ENCODE measurements at regions not wholly inside any gene's neighbourhood (a gene's known extent, or its start where the extent isn't known, plus 50 kb on each side); places are given as distances from the start of the nearest gene placed in this dataset.

DNA sequence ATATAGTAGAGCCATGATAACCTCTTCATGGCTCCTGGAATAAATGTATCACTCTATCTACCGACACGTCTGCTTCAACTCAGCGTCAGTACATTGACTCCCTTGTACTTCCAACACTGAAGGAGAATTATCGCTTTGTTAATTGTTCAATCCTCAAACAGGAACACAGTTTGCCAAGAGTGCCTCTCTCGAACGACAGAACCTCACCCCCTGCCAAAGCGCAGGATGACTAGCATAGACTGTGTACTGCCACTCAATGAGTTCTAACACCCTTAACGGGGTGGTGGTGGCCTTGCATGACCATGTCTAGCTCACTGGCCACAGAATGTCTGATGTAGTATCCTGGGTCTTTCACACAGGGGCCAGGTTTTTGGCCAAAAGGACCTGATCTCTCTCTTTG lies 81.4 kb upstream of the HEY2 start:
- H2BK120ac ChIP-seq (ENCODE audit: insufficient read depth, low read length, poor library complexity): no peak overlapping the region
- WGBS (ENCODE audit: extremely low coverage, insufficient coverage, insufficient read length): no CpG with 5 or more reads among the region's 8 CpGs

DNA sequence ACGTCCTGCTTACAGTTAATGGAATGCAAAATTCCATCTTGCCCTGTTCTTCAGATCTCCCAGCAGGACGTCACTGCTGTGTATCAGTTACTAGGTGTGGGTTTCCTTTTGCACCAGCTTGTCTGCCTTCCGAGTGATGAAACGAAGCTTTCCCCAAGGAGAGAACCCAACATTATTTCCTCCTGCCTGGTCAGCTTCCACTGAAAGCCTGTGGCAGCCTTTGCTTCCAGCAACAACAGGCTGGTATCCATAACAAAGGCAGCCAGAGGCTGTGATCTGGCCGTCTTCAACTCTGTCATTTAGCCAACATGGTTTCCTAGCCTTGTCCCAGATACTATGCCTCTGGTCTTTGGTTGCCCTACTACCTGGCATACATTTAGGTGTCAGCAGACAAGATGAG lies 78.9 kb upstream of the HEY2 start:
- Histone ChIP-seq H2BK12ac (ENCODE audit: low read length) (no peak overlapping the region), H3K14ac (ENCODE audit: low read length) (no peak overlapping the region), H3K23ac (ENCODE audit: low read length) (no peak overlapping the region), H2BK120ac (ENCODE audit: insufficient read depth, low read length, poor library complexity) (no peak overlapping the region), H4K8ac (ENCODE audit: low read depth, low read length) (no peak overlapping the region), H2AFZ (ENCODE audit: insufficient read depth, low read length, poor library complexity) (no peak overlapping the region), H3K9ac (ENCODE audit: low read length) (no peak overlapping the region), H3K27me3 (ENCODE audit: insufficient read depth, low read length) (no peaks in the 10 kb centered on the region), H4K12ac (ENCODE audit: low read depth, low read length) (no peak overlapping the region), H3K79me2 (ENCODE audit: control insufficient read depth, insufficient read depth, low read length, poor library complexity) (no peaks in the 10 kb centered on the region), H3K4ac (ENCODE audit: low read depth, low read length) (no peak overlapping the region), H3K27ac (ENCODE audit: low read depth, low read length) (no peak overlapping the region), H4K91ac (ENCODE audit: low read depth, low read length) (no peak overlapping the region), H3K18ac (ENCODE audit: low read length) (no peak overlapping the region), H3K4me2 (ENCODE audit: low read length) (no peak overlapping the region), H3K36me3 (ENCODE audit: control insufficient read depth in 1 of 2, insufficient read depth in 2 of 2, low read length in 2 of 2) (no peaks in the 10 kb centered on the region), H2AK5ac (ENCODE audit: low read length) (no peak overlapping the region), H3K79me1 (ENCODE audit: low read length) (no peaks in the 10 kb centered on the region), H3K4me3 (ENCODE audit: low read depth, low read length) (no peak overlapping the region), H3K4me1 (ENCODE audit: control insufficient read depth in 1 of 2, insufficient read depth in 2 of 2, low read length in 2 of 2) (peaks cover 0 to 4% of the 10 kb centered on the region in 2 experiments), H3K9me3 (ENCODE audit: insufficient read depth, low read depth, low read length) (no peaks in the 10 kb centered on the region), H2BK5ac (ENCODE audit: low read depth, low read length, poor library complexity) (no peak overlapping the region)
- no peak for DNase-seq
- WGBS (ENCODE audit: extremely low coverage, insufficient coverage, insufficient read length): no CpG with 5 or more reads among the region's 5 CpGs

More for the DNA sequence above, 81.4 kb upstream of the HEY2 start:
- H3K18ac ChIP-seq (ENCODE audit: low read length): no peak overlapping the region
- no peak overlapping the region for H2AFZ ChIP-seq (ENCODE audit: insufficient read depth, low read length, poor library complexity)
- H4K12ac ChIP-seq (ENCODE audit: low read depth, low read length): no peak overlapping the region
- no peak overlapping the region for H2AK5ac ChIP-seq (ENCODE audit: low read length)
- no peaks in the 10 kb centered on the region for H3K9me3 ChIP-seq (ENCODE audit: insufficient read depth, low read depth, low read length)
- H3K27me3 ChIP-seq (ENCODE audit: insufficient read depth, low read length): no peaks in the 10 kb centered on the region
- no peak overlapping the region for H3K23ac ChIP-seq (ENCODE audit: low read length)
- H3K79me1 ChIP-seq (ENCODE audit: low read length): no peaks in the 10 kb centered on the region
- H3K4me1 ChIP-seq (ENCODE audit: control insufficient read depth in 1 of 2, insufficient read depth in 2 of 2, low read length in 2 of 2): peaks cover 0 to 4% of the 10 kb centered on the region in 2 experiments
- H3K4me3 ChIP-seq (ENCODE audit: low read depth, low read length): no peak overlapping the region
- no peaks in the 10 kb centered on the region for H3K36me3 ChIP-seq (ENCODE audit: control insufficient read depth in 1 of 2, insufficient read depth in 2 of 2, low read length in 2 of 2)
- H3K14ac ChIP-seq (ENCODE audit: low read length): no peak overlapping the region
- H2BK5ac ChIP-seq (ENCODE audit: low read depth, low read length, poor library complexity): no peak overlapping the region
- no peak overlapping the region for H3K27ac ChIP-seq (ENCODE audit: low read depth, low read length)
- H4K8ac ChIP-seq (ENCODE audit: low read depth, low read length): no peak overlapping the region
- no peak overlapping the region for H2BK12ac ChIP-seq (ENCODE audit: low read length)
- no peak for DNase-seq
- H3K79me2 ChIP-seq (ENCODE audit: control insufficient read depth, insufficient read depth, low read length, poor library complexity): peaks cover 2% of the 10 kb centered on the region
- no peak overlapping the region for H3K4ac ChIP-seq (ENCODE audit: low read depth, low read length)
- no peak overlapping the region for H3K9ac ChIP-seq (ENCODE audit: low read length)
- H3K4me2 ChIP-seq (ENCODE audit: low read length): no peak overlapping the region
- no peak overlapping the region for H4K91ac ChIP-seq (ENCODE audit: low read depth, low read length)

DNA sequence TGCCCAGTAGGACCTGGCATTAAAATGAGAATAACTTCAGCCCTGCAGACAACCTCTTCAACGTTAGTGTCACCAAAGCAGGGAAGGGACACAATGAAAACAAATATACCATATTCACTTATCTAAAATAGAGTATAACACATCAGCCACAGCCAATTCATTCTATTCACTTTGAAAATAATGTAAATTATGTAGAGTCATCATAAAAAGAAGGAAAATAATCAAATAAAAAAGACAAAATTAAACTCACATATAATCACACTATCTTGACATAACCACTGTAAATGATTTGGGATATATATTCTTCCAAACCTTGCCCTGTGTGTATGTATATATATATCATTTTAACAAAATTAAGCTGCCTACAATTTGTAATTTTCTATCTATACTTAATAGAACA lies 78.1 kb upstream of the HEY2 start:
- Histone ChIP-seq H3K9me3 (ENCODE audit: insufficient read depth, low read depth, low read length) (no peaks in the 10 kb centered on the region), H3K14ac (ENCODE audit: low read length) (no peak overlapping the region), H3K18ac (ENCODE audit: low read length) (no peak overlapping the region), H3K4me3 (ENCODE audit: low read depth, low read length) (no peak overlapping the region), H3K79me2 (ENCODE audit: control insufficient read depth, insufficient read depth, low read length, poor library complexity) (no peaks in the 10 kb centered on the region), H3K27me3 (ENCODE audit: insufficient read depth, low read length) (no peaks in the 10 kb centered on the region), H3K36me3 (ENCODE audit: control insufficient read depth in 1 of 2, insufficient read depth in 2 of 2, low read length in 2 of 2) (no peaks in the 10 kb centered on the region), H2BK5ac (ENCODE audit: low read depth, low read length, poor library complexity) (no peak overlapping the region), H4K8ac (ENCODE audit: low read depth, low read length) (no peak overlapping the region), H3K4me2 (ENCODE audit: low read length) (no peak overlapping the region), H2BK120ac (ENCODE audit: insufficient read depth, low read length, poor library complexity) (no peak overlapping the region), H3K23ac (ENCODE audit: low read length) (no peak overlapping the region), H3K4me1 (ENCODE audit: control insufficient read depth in 1 of 2, insufficient read depth in 2 of 2, low read length in 2 of 2) (peaks cover 0 to 6% of the 10 kb centered on the region in 2 experiments), H3K79me1 (ENCODE audit: low read length) (no peaks in the 10 kb centered on the region), H3K27ac (ENCODE audit: low read depth, low read length) (no peak overlapping the region), H4K12ac (ENCODE audit: low read depth, low read length) (no peak overlapping the region), H4K91ac (ENCODE audit: low read depth, low read length) (no peak overlapping the region), H2AK5ac (ENCODE audit: low read length) (no peak overlapping the region), H2BK12ac (ENCODE audit: low read length) (no peak overlapping the region), H2AFZ (ENCODE audit: insufficient read depth, low read length, poor library complexity) (no peak overlapping the region), H3K4ac (ENCODE audit: low read depth, low read length) (no peak overlapping the region), H3K9ac (ENCODE audit: low read length) (no peak overlapping the region)
- no peak for DNase-seq
- no CpG with 5 or more reads among the region's 1 CpG for WGBS (ENCODE audit: extremely low coverage, insufficient coverage, insufficient read length)

DNA sequence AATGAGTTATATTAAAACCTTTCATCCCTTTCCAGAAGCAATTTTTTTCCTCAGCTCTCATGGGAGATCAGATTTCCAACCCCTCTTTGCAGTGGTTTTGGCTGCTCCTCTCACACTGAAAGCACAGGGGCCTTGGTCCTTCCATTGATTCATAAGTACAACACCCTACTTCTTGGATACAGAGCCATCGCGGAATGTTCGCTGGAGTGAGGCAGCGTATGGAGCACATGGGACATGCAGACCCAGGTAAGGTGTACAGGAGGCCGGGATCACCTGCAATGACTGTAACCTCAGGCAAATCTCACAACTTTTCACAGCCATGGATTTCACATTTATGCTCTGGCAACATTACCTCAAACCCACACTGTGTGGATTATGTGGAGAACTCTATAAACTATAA lies 75.2 kb upstream of the HEY2 start:
- H2BK12ac ChIP-seq (ENCODE audit: low read length): no peak overlapping the region
- H3K14ac ChIP-seq (ENCODE audit: low read length): no peak overlapping the region
- no peak overlapping the region for H2AFZ ChIP-seq (ENCODE audit: insufficient read depth, low read length, poor library complexity)
- H2AK5ac ChIP-seq (ENCODE audit: low read length): no peak overlapping the region
- no peak overlapping the region for H2BK120ac ChIP-seq (ENCODE audit: insufficient read depth, low read length, poor library complexity)
- no peak overlapping the region for H4K8ac ChIP-seq (ENCODE audit: low read depth, low read length)
- peaks cover 0 to 6% of the 10 kb centered on the region in 2 experiments for H3K4me1 ChIP-seq (ENCODE audit: control insufficient read depth in 1 of 2, insufficient read depth in 2 of 2, low read length in 2 of 2)
- no peak overlapping the region for H3K27ac ChIP-seq (ENCODE audit: low read depth, low read length)
- H3K23ac ChIP-seq (ENCODE audit: low read length): no peak overlapping the region
- H3K18ac ChIP-seq (ENCODE audit: low read length): no peak overlapping the region
- H4K91ac ChIP-seq (ENCODE audit: low read depth, low read length): no peak overlapping the region
- H4K12ac ChIP-seq (ENCODE audit: low read depth, low read length): no peak overlapping the region
- no peaks in the 10 kb centered on the region for H3K36me3 ChIP-seq (ENCODE audit: control insufficient read depth in 1 of 2, insufficient read depth in 2 of 2, low read length in 2 of 2)
- no peak overlapping the region for H2BK5ac ChIP-seq (ENCODE audit: low read depth, low read length, poor library complexity)
- H3K9ac ChIP-seq (ENCODE audit: low read length): no peak overlapping the region
- no peak for DNase-seq
- H3K79me2 ChIP-seq (ENCODE audit: control insufficient read depth, insufficient read depth, low read length, poor library complexity): no peaks in the 10 kb centered on the region
- H3K9me3 ChIP-seq (ENCODE audit: insufficient read depth, low read depth, low read length): no peaks in the 10 kb centered on the region
- H3K79me1 ChIP-seq (ENCODE audit: low read length): no peaks in the 10 kb centered on the region
- H3K4ac ChIP-seq (ENCODE audit: low read depth, low read length): no peak overlapping the region
- no CpG with 5 or more reads among the region's 5 CpGs for WGBS (ENCODE audit: extremely low coverage, insufficient coverage, insufficient read length)
- H3K4me2 ChIP-seq (ENCODE audit: low read length): no peak overlapping the region
- H3K4me3 ChIP-seq (ENCODE audit: low read depth, low read length): no peak overlapping the region
- H3K27me3 ChIP-seq (ENCODE audit: insufficient read depth, low read length): no peaks in the 10 kb centered on the region

Data from trophoblast cell (in vitro differentiated cells and primary cell).